ENCODE measurements at regions not wholly inside any gene's neighbourhood (a gene's known extent, or its start where the extent isn't known, plus 50 kb on each side); places are given as distances from the start of the nearest gene placed in this dataset.

- TF ChIP-seq ZNF23 (tag by site-specific recombination; IDR thresholded peaks at IDR 0.05; ENCODE audit: borderline replicate concordance) = no peak
- TF ChIP-seq ZNF704 (tag by site-specific recombination; IDR thresholded peaks at IDR 0.05) = no peak
- TF ChIP-seq, protein P1, sequence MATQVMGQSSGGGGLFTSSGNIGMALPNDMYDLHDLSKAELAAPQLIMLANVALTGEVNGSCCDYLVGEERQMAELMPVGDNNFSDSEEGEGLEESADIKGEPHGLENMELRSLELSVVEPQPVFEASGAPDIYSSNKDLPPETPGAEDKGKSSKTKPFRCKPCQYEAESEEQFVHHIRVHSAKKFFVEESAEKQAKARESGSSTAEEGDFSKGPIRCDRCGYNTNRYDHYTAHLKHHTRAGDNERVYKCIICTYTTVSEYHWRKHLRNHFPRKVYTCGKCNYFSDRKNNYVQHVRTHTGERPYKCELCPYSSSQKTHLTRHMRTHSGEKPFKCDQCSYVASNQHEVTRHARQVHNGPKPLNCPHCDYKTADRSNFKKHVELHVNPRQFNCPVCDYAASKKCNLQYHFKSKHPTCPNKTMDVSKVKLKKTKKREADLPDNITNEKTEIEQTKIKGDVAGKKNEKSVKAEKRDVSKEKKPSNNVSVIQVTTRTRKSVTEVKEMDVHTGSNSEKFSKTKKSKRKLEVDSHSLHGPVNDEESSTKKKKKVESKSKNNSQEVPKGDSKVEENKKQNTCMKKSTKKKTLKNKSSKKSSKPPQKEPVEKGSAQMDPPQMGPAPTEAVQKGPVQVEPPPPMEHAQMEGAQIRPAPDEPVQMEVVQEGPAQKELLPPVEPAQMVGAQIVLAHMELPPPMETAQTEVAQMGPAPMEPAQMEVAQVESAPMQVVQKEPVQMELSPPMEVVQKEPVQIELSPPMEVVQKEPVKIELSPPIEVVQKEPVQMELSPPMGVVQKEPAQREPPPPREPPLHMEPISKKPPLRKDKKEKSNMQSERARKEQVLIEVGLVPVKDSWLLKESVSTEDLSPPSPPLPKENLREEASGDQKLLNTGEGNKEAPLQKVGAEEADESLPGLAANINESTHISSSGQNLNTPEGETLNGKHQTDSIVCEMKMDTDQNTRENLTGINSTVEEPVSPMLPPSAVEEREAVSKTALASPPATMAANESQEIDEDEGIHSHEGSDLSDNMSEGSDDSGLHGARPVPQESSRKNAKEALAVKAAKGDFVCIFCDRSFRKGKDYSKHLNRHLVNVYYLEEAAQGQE (tag by site-specific recombination; IDR thresholded peaks at IDR 0.05) = no peak
- TF ChIP-seq, protein P2, sequence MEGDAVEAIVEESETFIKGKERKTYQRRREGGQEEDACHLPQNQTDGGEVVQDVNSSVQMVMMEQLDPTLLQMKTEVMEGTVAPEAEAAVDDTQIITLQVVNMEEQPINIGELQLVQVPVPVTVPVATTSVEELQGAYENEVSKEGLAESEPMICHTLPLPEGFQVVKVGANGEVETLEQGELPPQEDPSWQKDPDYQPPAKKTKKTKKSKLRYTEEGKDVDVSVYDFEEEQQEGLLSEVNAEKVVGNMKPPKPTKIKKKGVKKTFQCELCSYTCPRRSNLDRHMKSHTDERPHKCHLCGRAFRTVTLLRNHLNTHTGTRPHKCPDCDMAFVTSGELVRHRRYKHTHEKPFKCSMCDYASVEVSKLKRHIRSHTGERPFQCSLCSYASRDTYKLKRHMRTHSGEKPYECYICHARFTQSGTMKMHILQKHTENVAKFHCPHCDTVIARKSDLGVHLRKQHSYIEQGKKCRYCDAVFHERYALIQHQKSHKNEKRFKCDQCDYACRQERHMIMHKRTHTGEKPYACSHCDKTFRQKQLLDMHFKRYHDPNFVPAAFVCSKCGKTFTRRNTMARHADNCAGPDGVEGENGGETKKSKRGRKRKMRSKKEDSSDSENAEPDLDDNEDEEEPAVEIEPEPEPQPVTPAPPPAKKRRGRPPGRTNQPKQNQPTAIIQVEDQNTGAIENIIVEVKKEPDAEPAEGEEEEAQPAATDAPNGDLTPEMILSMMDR (tag by site-specific recombination; IDR thresholded peaks at IDR 0.05) = no peak
- TF ChIP-seq ZBTB49 (tag by site-specific recombination; IDR thresholded peaks at IDR 0.05; ENCODE audit: low read depth) = no peak
- no peak for TF ChIP-seq KLF9 (tag by site-specific recombination; IDR thresholded peaks at IDR 0.05; ENCODE audit: low read depth)
- no peak for TF ChIP-seq ZNF19 (tag by site-specific recombination; IDR thresholded peaks at IDR 0.05; ENCODE audit: low read depth)
- no peak for TF ChIP-seq ZXDB (tag by site-specific recombination; IDR thresholded peaks at IDR 0.05)
Observed at GRCh38 chr7:1296356-1296981, 63.8 kb downstream of the UNCX start.

All from HEK293 (cell line).